GM20000 (cell line): ENCODE measurements at regions not wholly inside any gene's neighbourhood (a gene's known extent, or its start where the extent isn't known, plus 50 kb on each side); places are given as distances from the start of the nearest gene placed in this dataset.
"Not testable (repeated sequence)": the region's sequence is repeated elsewhere in the genome, so short reads cannot be mapped to it uniquely, and the experiment has no call there.

Source experiments
- DNase-seq: peaks from one replicate; pipeline ENCODE4 v3.0.0; 2012; ENCODE audit warnings: low spot score
- CTCF ChIP-seq: IDR thresholded peaks from 2 replicates; pipeline ENCODE4 v1.5.1; 2012; ENCODE audit warnings: mild to moderate bottlenecking, control low read depth; ENCODE audit errors: extremely low read depth, missing control alignments

- TF ChIP-seq CTCF, result no peak
- no peak for DNase-seq
Measured at GRCh38 chr11:92008249-92008648, 216.4 kb upstream of the FAT3 start.

- no peak for TF ChIP-seq CTCF
- DNase-seq, result no peak
Measured at GRCh38 chr11:92002568-92002967, 222.1 kb upstream of the FAT3 start.

GRCh38 chr11:91998481-91998880 is 226.1 kb upstream of the FAT3 start:
- TF ChIP-seq CTCF, result no peak
- DNase-seq, result no peak

- DNase-seq, result no peak
- TF ChIP-seq CTCF, result no peak
Measured at GRCh38 chr11:91997226-91997625, 227.4 kb upstream of the FAT3 start.

GRCh38 chr11:91996526-91996925 is 228.1 kb upstream of the FAT3 start:
- DNase-seq, result no peak
- TF ChIP-seq CTCF, result no peak

- not testable (repeated sequence) for DNase-seq
Measured at GRCh38 chr11:91988443-91988842, 236.2 kb upstream of the FAT3 start.

GRCh38 chr11:91986218-91986617 is 238.4 kb upstream of the FAT3 start:
- DNase-seq, result no peak
- TF ChIP-seq CTCF, result no peak

- DNase-seq, result no peak
- no peak for TF ChIP-seq CTCF
Measured at GRCh38 chr11:91984033-91984584, 240.5 kb upstream of the FAT3 start.
